Activated CD4-positive, CD25-positive, alpha-beta regulatory T cell treated with anti-CD3 and anti-CD28 coated beads, Interleukin-2, amount 50 U/mL, for 24 hours (primary cell): ENCODE measurements at regions not wholly inside any gene's neighbourhood (a gene's known extent, or its start where the extent isn't known, plus 50 kb on each side); places are given as distances from the start of the nearest gene placed in this dataset.
"Not testable (repeated sequence)": the region's sequence is repeated elsewhere in the genome, so short reads cannot be mapped to it uniquely, and the experiment has no call there.

Experiments
- ATAC-seq, 2 donors: fragments of 150-1000 bp; cut with Tn5 transposase; one replicate each; pipeline ENCODE4 v1.10.0; 2021; ENCODE audit warnings: mild to moderate bottlenecking in 1 of 2, moderate library complexity in 1 of 2

- no peak for ATAC-seq
Measured at GRCh38 chr12:87671757-87672156, 357.4 kb downstream of the C12orf50 start.

GRCh38 chr12:87670448-87670847, 358.8 kb downstream of the C12orf50 start:
- no peak for ATAC-seq

- ATAC-seq, result no peak
Measured at GRCh38 chr12:87667378-87667777, 361.8 kb downstream of the C12orf50 start.

GRCh38 chr12:87661786-87662377, 367.3 kb downstream of the C12orf50 start:
- peak; percentile 30 to 51 for ATAC-seq

GRCh38 chr12:87660987-87661774, 368.0 kb downstream of the C12orf50 start:
- ATAC-seq, result no peak

GRCh38 chr12:87660291-87660690, 368.9 kb downstream of the C12orf50 start:
- ATAC-seq, result no peak

- no peak for ATAC-seq
Measured at GRCh38 chr12:87656311-87656710, 372.9 kb downstream of the C12orf50 start.

GRCh38 chr12:87651670-87652425, 377.4 kb downstream of the C12orf50 start:
- ATAC-seq, result no peak

GRCh38 chr12:87642245-87642644, 387.0 kb downstream of the C12orf50 start:
- no peak for ATAC-seq

GRCh38 chr12:87618199-87618598, 411.0 kb downstream of the C12orf50 start:
- ATAC-seq, result no peak

GRCh38 chr12:87612996-87613395, 416.2 kb downstream of the C12orf50 start:
- ATAC-seq, result no peak

- no peak for ATAC-seq
Measured at GRCh38 chr12:87608321-87608720, 420.9 kb downstream of the C12orf50 start.

GRCh38 chr12:87603727-87604126, 425.5 kb downstream of the C12orf50 start:
- ATAC-seq, result no peak

- ATAC-seq, result no peak
Measured at GRCh38 chr12:87599459-87599858, 429.7 kb downstream of the C12orf50 start.

GRCh38 chr12:87597114-87597513, 432.1 kb downstream of the C12orf50 start:
- no peak for ATAC-seq

- ATAC-seq, result no peak
Measured at GRCh38 chr12:87596636-87597035, 432.6 kb downstream of the C12orf50 start.

GRCh38 chr12:87596134-87596533, 433.1 kb downstream of the C12orf50 start:
- no peak for ATAC-seq

GRCh38 chr12:87585882-87586557, 443.2 kb downstream of the C12orf50 start:
- ATAC-seq, result no peak

GRCh38 chr12:87579091-87579490, 450.1 kb downstream of the C12orf50 start:
- not testable (repeated sequence) for ATAC-seq

- no peak for ATAC-seq
Measured at GRCh38 chr12:87575906-87576305, 453.3 kb downstream of the C12orf50 start.

- ATAC-seq, result not testable (repeated sequence)
Measured at GRCh38 chr12:87566918-87567317, 462.3 kb downstream of the C12orf50 start.

- ATAC-seq, result no peak
Measured at GRCh38 chr12:87556985-87557384, 472.2 kb downstream of the C12orf50 start.

GRCh38 chr12:87531213-87531612, 498.0 kb downstream of the C12orf50 start:
- ATAC-seq, result not testable (repeated sequence)
